HG03025 (cell line): ENCODE measurements at regions not wholly inside any gene's neighbourhood (a gene's known extent, or its start where the extent isn't known, plus 50 kb on each side); places are given as distances from the start of the nearest gene placed in this dataset.
"Not testable (repeated sequence)": the region's sequence is repeated elsewhere in the genome, so short reads cannot be mapped to it uniquely, and the experiment has no call there.

Source experiments
- ATAC-seq: cut with Tn5 transposase; IDR thresholded peaks from one replicate; pipeline ENCODE4 v1.9.1; 2021; ENCODE audit warnings: mild to moderate bottlenecking, moderate library complexity; ENCODE audit not compliant: unreplicated experiment, low FRiP score

- no peak for ATAC-seq
These were observed 186.6 kb upstream of the IGFBP3 start for GRCh38 chr7:46107610-46108217.

DNA sequence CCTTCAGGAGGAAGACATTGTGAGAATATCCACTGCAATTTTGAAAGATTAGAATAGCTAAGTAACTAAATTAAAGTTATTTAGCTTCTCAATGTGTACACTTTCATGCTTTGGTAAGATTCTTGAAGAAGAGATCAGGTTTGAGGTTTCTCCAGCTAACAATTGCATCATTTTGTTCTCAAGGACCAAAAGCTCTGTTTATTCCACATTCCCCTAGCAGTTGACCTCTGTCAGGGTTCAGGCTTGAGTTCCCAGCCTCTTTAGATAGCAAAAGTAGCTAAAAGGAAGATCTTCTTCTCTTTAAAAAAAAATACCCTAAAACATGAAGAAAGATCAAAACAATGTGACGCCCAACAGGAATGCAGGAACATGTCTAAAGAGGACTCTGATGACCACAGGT is 179.4 kb upstream of the IGFBP3 start:
- no peak for ATAC-seq

DNA sequence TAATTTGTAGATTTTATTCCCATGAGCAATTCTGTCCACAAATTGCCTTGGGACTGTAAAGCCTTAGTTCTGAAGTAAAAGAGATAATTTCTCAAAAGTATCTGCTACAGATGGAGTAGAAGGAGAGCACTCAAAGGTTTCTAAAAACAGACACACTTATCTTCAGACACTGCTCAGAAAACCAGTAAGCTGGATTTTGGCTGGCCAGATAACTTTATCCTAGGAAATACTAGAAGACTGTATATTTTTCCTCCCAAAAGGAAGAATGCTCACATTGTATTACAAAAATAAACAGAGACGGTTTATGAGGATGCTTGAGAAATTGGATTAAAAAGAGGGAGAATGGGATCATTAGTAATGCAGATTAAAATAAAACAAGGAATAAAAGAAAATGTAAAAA is 178.0 kb upstream of the IGFBP3 start:
- ATAC-seq: no peak

- ATAC-seq: no peak
These were observed 170.0 kb upstream of the IGFBP3 start for GRCh38 chr7:46091071-46091470.

GRCh38 chr7:46089281-46089680 is 168.2 kb upstream of the IGFBP3 start:
- ATAC-seq: no peak

DNA sequence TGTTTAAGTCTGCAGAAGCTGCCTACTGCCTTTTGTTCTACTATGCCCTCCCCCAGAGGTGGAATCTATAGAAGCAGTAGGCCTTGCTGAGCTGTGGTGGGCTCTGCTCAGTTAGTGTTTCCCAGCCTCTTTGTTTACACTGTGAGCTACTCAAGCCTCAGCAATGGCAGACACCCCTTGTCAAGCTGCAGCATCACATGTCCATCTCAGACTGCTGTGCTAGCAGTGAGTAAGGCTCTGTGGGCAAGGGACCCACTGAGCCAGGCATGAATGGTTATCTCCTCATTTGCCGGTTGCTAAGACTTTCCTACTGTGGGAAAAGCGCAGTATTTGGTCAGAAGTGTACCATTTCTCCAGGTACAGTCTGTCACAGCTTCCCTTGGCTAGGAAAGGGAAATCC is 167.4 kb upstream of the IGFBP3 start:
- not testable (repeated sequence) for ATAC-seq

DNA sequence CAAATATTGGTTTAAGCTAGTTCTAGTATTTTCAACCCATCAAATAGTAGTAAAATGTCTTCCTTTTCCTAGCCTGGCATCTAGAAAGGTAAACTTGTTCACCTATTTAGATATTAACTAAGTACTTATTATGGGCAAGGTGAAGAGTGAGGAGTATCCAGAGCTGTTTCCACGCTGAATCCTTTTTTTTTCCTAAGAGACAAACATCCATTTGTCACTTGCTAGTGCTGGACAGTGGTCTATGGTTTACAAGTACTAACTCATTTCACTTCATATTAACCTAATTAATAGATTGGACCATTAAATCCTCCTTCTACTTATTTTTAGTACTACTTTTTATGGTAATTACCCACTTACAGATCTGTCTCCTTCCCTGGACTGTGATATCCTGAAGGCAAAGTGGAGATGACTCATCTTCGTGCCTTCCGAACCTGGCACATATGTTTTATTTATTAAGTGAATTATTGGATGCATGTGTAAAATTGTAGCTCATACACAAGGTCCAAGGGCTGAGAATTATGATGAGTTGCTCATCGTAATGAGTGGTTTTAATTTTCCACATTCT is 159.6 kb upstream of the IGFBP3 start:
- no peak for ATAC-seq

GRCh38 chr7:46079421-46079820 is 158.3 kb upstream of the IGFBP3 start:
- ATAC-seq: no peak

- no peak for ATAC-seq
These were observed 155.5 kb upstream of the IGFBP3 start for GRCh38 chr7:46076527-46076926.

DNA sequence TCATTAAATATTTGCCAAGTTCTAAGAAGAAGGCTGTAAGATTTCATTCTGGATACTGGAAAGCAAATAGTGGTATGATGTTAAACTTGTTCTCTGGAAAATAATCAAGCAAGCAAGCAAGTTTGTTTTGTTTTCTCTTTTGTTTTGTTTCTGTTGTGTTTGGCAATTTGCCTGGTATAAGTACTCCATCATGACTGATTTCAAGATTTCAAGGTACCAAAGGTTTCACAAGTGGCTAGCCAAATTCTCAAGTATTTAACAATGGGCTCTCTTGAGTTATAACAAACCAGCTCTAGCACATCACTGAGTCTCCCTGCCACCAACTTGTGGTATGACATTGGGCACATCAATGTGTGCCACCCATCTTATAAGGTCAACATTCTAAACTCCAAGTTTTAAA is 151.7 kb upstream of the IGFBP3 start:
- ATAC-seq: no peak

- ATAC-seq: no peak
These were observed 150.5 kb upstream of the IGFBP3 start for GRCh38 chr7:46071601-46072000.

- ATAC-seq: no peak
These were observed 150.0 kb upstream of the IGFBP3 start for GRCh38 chr7:46071076-46071475.

DNA sequence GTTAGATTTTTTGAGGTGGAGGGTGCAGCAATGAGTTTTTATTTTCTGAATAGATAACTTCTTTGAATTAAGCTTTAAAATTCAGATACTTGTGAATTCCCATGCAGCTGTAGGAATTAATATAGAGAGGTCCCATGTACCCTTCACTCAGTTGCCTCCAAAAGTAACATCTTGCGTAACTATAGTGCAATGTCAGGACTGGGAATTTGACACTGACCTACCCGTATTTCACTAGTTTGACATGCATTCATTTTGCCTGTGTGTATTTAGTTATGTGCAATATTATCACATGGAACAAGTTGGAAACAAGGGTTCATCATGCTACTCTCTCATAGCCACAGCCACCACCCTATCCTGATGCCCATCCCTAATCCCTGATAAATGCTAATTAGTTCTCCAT is 147.1 kb upstream of the IGFBP3 start:
- ATAC-seq: no peak

DNA sequence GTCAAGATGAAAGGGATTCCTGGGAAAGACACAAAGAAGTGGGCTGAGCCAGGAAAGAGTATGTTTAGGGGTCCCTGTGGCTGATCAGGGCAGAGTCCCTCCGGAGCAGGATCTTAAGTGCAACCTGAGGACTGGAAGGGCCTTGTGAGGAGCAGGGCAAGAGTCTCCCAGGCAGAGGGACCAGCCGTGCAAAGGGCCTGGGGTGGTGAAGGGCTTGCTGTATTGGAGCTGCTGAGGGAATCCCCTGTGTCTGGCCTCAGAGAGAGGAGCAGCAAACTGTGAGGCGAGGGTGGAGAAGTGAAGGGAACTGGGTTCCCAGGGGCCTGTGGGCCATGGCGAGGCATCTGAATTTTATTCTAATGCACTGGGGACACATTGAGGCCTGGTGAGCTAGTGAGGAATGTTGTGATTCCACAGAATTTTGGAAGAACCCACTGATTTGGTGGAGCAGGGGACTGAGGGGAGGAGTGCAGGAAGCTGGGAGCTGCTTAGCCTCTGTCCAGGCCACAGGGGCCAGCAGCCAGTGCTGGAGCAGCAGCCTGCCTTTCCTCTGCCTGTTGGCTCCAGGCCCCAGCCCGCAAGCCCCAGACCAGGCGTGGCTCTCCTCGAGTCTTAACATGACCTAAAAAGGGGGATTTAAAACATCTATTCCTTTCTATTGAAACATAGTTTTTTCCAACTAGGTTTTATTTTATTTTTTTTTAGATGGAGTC is 138.4 kb upstream of the IGFBP3 start:
- ATAC-seq: no peak

- no peak for ATAC-seq
These were observed 137.2 kb upstream of the IGFBP3 start for GRCh38 chr7:46058086-46058823.

DNA sequence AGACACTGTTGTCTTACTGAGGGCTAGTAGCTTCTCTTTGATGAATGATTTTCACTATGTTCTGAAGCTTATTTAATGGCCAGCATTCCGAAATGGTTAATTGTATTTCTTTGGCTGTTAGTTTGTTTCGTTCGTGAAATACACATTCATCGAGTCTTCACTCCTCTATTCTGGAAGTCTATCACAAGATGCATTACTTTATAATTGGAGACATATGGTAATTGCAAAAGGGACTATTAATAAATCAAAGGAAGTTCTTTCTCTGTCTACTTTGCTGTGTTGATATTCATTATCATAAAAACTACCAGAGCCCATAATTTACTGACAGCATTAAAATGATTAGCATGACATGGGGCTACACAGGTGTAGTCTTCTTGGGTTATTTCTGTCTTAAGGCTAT is 133.8 kb upstream of the IGFBP3 start:
- no peak for ATAC-seq

GRCh38 chr7:46054272-46054671 is 133.2 kb upstream of the IGFBP3 start:
- ATAC-seq: no peak

DNA sequence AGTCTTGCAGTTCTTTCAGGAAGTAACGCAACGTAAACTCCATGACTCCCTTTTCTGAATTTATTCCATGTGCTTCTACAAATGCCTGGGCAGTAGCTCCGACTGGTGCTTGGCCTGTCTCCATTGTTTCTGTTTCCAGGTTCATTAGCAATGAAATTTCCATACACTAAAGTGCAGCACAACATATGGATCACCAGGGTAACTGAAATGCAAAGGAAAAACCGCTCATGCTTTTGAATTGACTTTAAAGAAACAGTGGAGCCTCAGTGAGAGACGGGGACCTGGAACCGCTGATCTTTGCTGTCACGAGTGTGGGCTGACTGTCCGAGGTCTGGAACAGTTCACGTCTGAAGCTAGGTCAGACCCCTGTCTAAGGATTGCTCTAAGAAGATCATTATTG is 126.5 kb upstream of the IGFBP3 start:
- ATAC-seq: no peak

DNA sequence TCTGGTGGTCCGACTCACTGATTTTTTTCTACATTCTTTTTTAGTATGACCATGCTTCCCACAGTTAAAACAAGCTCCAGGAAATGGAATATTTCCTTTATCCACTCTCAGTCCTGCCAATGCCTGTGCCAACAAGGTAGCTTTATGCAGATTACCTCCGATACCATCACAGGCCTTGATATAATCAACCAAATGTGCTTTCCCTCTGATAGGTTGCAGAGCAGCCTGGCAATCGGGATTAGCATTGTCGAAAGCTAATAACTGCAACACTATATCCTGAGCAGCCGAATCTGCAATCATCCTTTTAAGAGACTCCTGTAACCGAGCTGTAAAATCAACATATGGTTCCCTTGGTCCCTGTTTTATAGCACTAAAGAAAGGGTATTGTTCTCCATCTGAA is 122.3 kb upstream of the IGFBP3 start:
- not testable (repeated sequence) for ATAC-seq

GRCh38 chr7:46039813-46040212 is 118.7 kb upstream of the IGFBP3 start:
- ATAC-seq: not testable (repeated sequence)

DNA sequence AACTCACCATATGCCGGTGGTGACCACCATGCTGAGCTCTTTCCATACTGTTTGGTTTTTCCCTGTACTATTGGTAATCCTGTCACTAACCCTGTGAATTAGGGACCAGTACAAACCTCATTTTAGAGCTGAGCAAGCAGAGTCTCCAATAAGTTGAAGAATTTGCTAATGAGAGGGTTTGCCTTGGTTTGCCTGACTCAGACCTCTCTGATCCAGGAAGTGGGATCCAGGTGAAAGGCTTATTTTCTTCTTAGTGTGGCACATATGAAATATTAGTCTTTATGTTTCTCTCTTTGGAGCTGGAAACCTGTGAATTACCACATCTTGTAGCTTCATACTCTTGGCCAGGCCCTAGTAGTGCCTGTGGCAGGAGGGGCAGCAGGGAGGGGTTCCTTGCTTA is 114.1 kb upstream of the IGFBP3 start:
- ATAC-seq: no peak
